Hepatocyte (in vitro differentiated cells): ENCODE measurements at regions not wholly inside any gene's neighbourhood (a gene's known extent, or its start where the extent isn't known, plus 50 kb on each side); places are given as distances from the start of the nearest gene placed in this dataset.

ENCODE experiments used
- EZH2 ChIP-seq: fragments of 200-600 bp; sonication (generic); IDR thresholded peaks from 2 replicates; pipeline ENCODE4 v1.6.1; 2016; ENCODE audit warnings: antibody characterized with exemption, mild to moderate bottlenecking, borderline replicate concordance
- TF ChIP-seq, protein P1 (sequence below): fragments of 200-600 bp; sonication (generic); IDR thresholded peaks from 2 replicates; pipeline ENCODE4 v1.5.1; 2016; ENCODE audit warnings: antibody characterized with exemption, mild to moderate bottlenecking; ENCODE audit not compliant: poor library complexity

GRCh38 chr5:61901997-61902396, 404.0 kb upstream of the KIF2A start:
- TF ChIP-seq, protein P1, sequence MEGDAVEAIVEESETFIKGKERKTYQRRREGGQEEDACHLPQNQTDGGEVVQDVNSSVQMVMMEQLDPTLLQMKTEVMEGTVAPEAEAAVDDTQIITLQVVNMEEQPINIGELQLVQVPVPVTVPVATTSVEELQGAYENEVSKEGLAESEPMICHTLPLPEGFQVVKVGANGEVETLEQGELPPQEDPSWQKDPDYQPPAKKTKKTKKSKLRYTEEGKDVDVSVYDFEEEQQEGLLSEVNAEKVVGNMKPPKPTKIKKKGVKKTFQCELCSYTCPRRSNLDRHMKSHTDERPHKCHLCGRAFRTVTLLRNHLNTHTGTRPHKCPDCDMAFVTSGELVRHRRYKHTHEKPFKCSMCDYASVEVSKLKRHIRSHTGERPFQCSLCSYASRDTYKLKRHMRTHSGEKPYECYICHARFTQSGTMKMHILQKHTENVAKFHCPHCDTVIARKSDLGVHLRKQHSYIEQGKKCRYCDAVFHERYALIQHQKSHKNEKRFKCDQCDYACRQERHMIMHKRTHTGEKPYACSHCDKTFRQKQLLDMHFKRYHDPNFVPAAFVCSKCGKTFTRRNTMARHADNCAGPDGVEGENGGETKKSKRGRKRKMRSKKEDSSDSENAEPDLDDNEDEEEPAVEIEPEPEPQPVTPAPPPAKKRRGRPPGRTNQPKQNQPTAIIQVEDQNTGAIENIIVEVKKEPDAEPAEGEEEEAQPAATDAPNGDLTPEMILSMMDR = no peak
- no peak for TF ChIP-seq EZH2
